HG02981 (cell line): ENCODE measurements at regions not wholly inside any gene's neighbourhood (a gene's known extent, or its start where the extent isn't known, plus 50 kb on each side); places are given as distances from the start of the nearest gene placed in this dataset.

Source experiments
- ATAC-seq: cut with Tn5 transposase; IDR thresholded peaks from one replicate; pipeline ENCODE4 v1.9.1; 2021; ENCODE audit warnings: mild to moderate bottlenecking, moderate library complexity; ENCODE audit not compliant: unreplicated experiment

GRCh38 chr12:60120199-60120598 is 524.4 kb downstream of the SLC16A7 start:
- no peak for ATAC-seq

GRCh38 chr12:60123557-60123956 is 527.7 kb downstream of the SLC16A7 start:
- no peak for ATAC-seq

- no peak for ATAC-seq
Measured at GRCh38 chr12:60137513-60137912, 541.7 kb downstream of the SLC16A7 start.

- no peak for ATAC-seq
Measured at GRCh38 chr12:60138526-60138925, 542.7 kb downstream of the SLC16A7 start.

- no peak for ATAC-seq
Measured at GRCh38 chr12:60144395-60144794, 548.6 kb downstream of the SLC16A7 start.

GRCh38 chr12:60148109-60148508 is 552.3 kb downstream of the SLC16A7 start:
- no peak for ATAC-seq

- no peak for ATAC-seq
Measured at GRCh38 chr12:60148831-60149230, 553.0 kb downstream of the SLC16A7 start.

- no peak for ATAC-seq
Measured at GRCh38 chr12:60152756-60153155, 556.9 kb downstream of the SLC16A7 start.

- ATAC-seq = no peak
Measured at GRCh38 chr12:60159761-60160160, 563.9 kb downstream of the SLC16A7 start.

- no peak for ATAC-seq
Measured at GRCh38 chr12:60162988-60163720, 567.3 kb downstream of the SLC16A7 start.

- ATAC-seq = no peak
Measured at GRCh38 chr12:60165781-60166180, 570.0 kb downstream of the SLC16A7 start.

GRCh38 chr12:60168441-60168840 is 572.6 kb downstream of the SLC16A7 start:
- ATAC-seq = no peak

GRCh38 chr12:60169904-60170303 is 574.1 kb downstream of the SLC16A7 start:
- no peak for ATAC-seq

GRCh38 chr12:60172266-60173211 is 576.7 kb downstream of the SLC16A7 start:
- no peak for ATAC-seq

GRCh38 chr12:60173224-60174170 is 577.7 kb downstream of the SLC16A7 start:
- ATAC-seq = no peak

- no peak for ATAC-seq
Measured at GRCh38 chr12:60174476-60174875, 578.6 kb downstream of the SLC16A7 start.

GRCh38 chr12:60174941-60175340 is 579.1 kb downstream of the SLC16A7 start:
- no peak for ATAC-seq

GRCh38 chr12:60176891-60177290 is 581.1 kb downstream of the SLC16A7 start:
- ATAC-seq = no peak

- no peak for ATAC-seq
Measured at GRCh38 chr12:60180298-60180697, 584.5 kb downstream of the SLC16A7 start.

GRCh38 chr12:60182354-60182753 is 586.5 kb downstream of the SLC16A7 start:
- no peak for ATAC-seq

GRCh38 chr12:60184096-60184495 is 588.3 kb downstream of the SLC16A7 start:
- no peak for ATAC-seq
